NT2/D1 (cell line): ENCODE measurements at regions not wholly inside any gene's neighbourhood (a gene's known extent, or its start where the extent isn't known, plus 50 kb on each side); places are given as distances from the start of the nearest gene placed in this dataset.

ENCODE experiments used
- SUZ12 ChIP-seq: IDR thresholded peaks from 2 replicates; pipeline ENCODE4 v1.6.1; 2011; ENCODE audit not compliant: insufficient read length, insufficient read depth; ENCODE audit errors: extremely low read depth
- YY1 ChIP-seq: IDR thresholded peaks from 2 replicates; pipeline ENCODE4 v1.6.1; 2011; ENCODE audit not compliant: insufficient read length, insufficient read depth
- ZNF274 ChIP-seq: IDR thresholded peaks from 2 replicates; pipeline ENCODE4 v1.6.1; 2011; ENCODE audit warnings: mild to moderate bottlenecking, low read depth, low read length

- no peak for TF ChIP-seq YY1
- TF ChIP-seq SUZ12: no peak
- no peak for TF ChIP-seq ZNF274
Observed at GRCh38 chr11:116488836-116489389, 283.9 kb downstream of the BUD13 start.
